ENCODE measurements at regions not wholly inside any gene's neighbourhood (a gene's known extent, or its start where the extent isn't known, plus 50 kb on each side); places are given as distances from the start of the nearest gene placed in this dataset.

- no peaks in the 10 kb centered on the region for H3K9me3 ChIP-seq
- H3K36me3 ChIP-seq = no peaks in the 10 kb centered on the region
- H3K27ac ChIP-seq = no peak overlapping the region
- TF ChIP-seq POLR2A (IDR thresholded peaks at IDR 0.05) (no peak), CTCF (IDR thresholded peaks at IDR 0.05) (no peak), POLR2AphosphoS5 (IDR thresholded peaks at IDR 0.05) (no peak)
- H3K4me1 ChIP-seq = no peaks in the 10 kb centered on the region
- intact Hi-C loops (cut with DNase I; ENCODE audit: low total_unique reads) = no loop called here
- no peak for DNase-seq (ENCODE audit: low spot score in 2 of 2)
- H3K4me3 ChIP-seq = no peak overlapping the region
- no peaks in the 10 kb centered on the region for H3K27me3 ChIP-seq
Observed at GRCh38 chr5:17891881-17892280, 257.6 kb downstream of the TAF11L14 start.

- no peak for DNase-seq (ENCODE audit: low spot score in 2 of 2)
- Histone ChIP-seq H3K4me1 (no peaks in the 10 kb centered on the region), H3K27me3 (no peaks in the 10 kb centered on the region), H3K9me3 (no peaks in the 10 kb centered on the region), H3K4me3 (no peak overlapping the region), H3K36me3 (no peaks in the 10 kb centered on the region), H3K27ac (no peak overlapping the region)
- TF ChIP-seq POLR2A (IDR thresholded peaks at IDR 0.05) = no peak
- TF ChIP-seq CTCF (IDR thresholded peaks at IDR 0.05) = no peak
- no peak for TF ChIP-seq POLR2AphosphoS5 (IDR thresholded peaks at IDR 0.05)
- intact Hi-C loops (cut with DNase I; ENCODE audit: low total_unique reads) = no loop called here
Observed at GRCh38 chr5:17893026-17893635, 258.9 kb downstream of the TAF11L14 start.

- no peak for DNase-seq (ENCODE audit: low spot score in 2 of 2)
- Histone ChIP-seq H3K9me3 (no peaks in the 10 kb centered on the region), H3K36me3 (no peaks in the 10 kb centered on the region), H3K4me3 (no peak overlapping the region), H3K27me3 (no peaks in the 10 kb centered on the region), H3K4me1 (no peaks in the 10 kb centered on the region), H3K27ac (peak overlapping the region in 1 of 2 donors; percentile 64)
- intact Hi-C loops (cut with DNase I; ENCODE audit: low total_unique reads) = no loop called here
- TF ChIP-seq POLR2AphosphoS5 (IDR thresholded peaks at IDR 0.05) = no peak
- no peak for TF ChIP-seq POLR2A (IDR thresholded peaks at IDR 0.05)
- no peak for TF ChIP-seq CTCF (IDR thresholded peaks at IDR 0.05)
Observed at GRCh38 chr5:17895288-17896033, 261.2 kb downstream of the TAF11L14 start.

- peak overlapping the region in 1 of 2 donors; percentile 64 for H3K27ac ChIP-seq
- H3K4me1 ChIP-seq = no peaks in the 10 kb centered on the region
- intact Hi-C loops (cut with DNase I; ENCODE audit: low total_unique reads) = no loop called here
- H3K9me3 ChIP-seq = no peaks in the 10 kb centered on the region
- H3K4me3 ChIP-seq = no peak overlapping the region
- DNase-seq (ENCODE audit: low spot score in 2 of 2) = no peak
- no peaks in the 10 kb centered on the region for H3K27me3 ChIP-seq
- H3K36me3 ChIP-seq = no peaks in the 10 kb centered on the region
- no peak for TF ChIP-seq POLR2A (IDR thresholded peaks at IDR 0.05)
- no peak for TF ChIP-seq POLR2AphosphoS5 (IDR thresholded peaks at IDR 0.05)
- TF ChIP-seq CTCF (IDR thresholded peaks at IDR 0.05) = no peak
Observed at GRCh38 chr5:17896605-17897004, 262.3 kb downstream of the TAF11L14 start.

DNA sequence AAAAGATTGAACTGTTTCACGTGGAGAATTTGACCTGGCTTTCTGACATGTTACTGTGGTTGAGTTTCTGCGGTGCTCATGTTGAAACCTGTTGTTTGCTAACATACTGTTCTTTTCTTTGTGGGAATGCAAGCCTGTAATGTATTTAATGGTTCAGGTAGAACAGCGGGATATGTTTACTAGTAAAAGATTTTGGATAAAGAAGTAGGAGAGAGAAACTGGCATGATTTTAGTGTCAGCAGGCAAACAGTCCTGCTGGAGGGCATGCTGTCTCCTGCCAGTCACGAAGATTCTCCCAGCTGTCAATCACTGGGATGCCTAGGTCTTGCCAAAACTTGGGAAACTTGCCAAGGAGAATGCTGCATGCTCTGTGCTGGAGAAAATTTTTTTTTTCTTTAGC lies 263.5 kb downstream of the TAF11L14 start:
- intact Hi-C loops (cut with DNase I; ENCODE audit: low total_unique reads) = no loop called here
- TF ChIP-seq POLR2A (IDR thresholded peaks at IDR 0.05) = no peak
- no peak for TF ChIP-seq POLR2AphosphoS5 (IDR thresholded peaks at IDR 0.05)
- no peak for TF ChIP-seq CTCF (IDR thresholded peaks at IDR 0.05)
- H3K4me3 ChIP-seq = no peak overlapping the region
- H3K4me1 ChIP-seq = no peaks in the 10 kb centered on the region
- peak overlapping the region in 1 of 2 donors; percentile 19 for H3K27ac ChIP-seq
- H3K9me3 ChIP-seq = no peaks in the 10 kb centered on the region
- no peaks in the 10 kb centered on the region for H3K27me3 ChIP-seq
- DNase-seq (ENCODE audit: low spot score in 2 of 2) = no peak
- no peaks in the 10 kb centered on the region for H3K36me3 ChIP-seq

Data from breast epithelium (tissue), 4 donors.